Stromal cell of bone marrow (primary cell): ENCODE measurements at regions not wholly inside any gene's neighbourhood (a gene's known extent, or its start where the extent isn't known, plus 50 kb on each side); places are given as distances from the start of the nearest gene placed in this dataset.
A peak's percentile ranks its signal among the peaks of the same experiment; 100 is the strongest.

ENCODE experiments used
- DNase-seq: peaks from one replicate; pipeline ENCODE4 v3.0.0-alpha.2; 2012; ENCODE audit warnings: low read depth

GRCh38 chr10:113364227-113364626 lies 188.6 kb upstream of the HABP2 start:
- no peak for DNase-seq

- DNase-seq: no peak
Observed at GRCh38 chr10:113368666-113369364, 184.0 kb upstream of the HABP2 start.

- no peak for DNase-seq
Observed at GRCh38 chr10:113369365-113369694, 183.5 kb upstream of the HABP2 start.

GRCh38 chr10:113376428-113376827 lies 176.4 kb upstream of the HABP2 start:
- DNase-seq: no peak

GRCh38 chr10:113379091-113379490 lies 173.8 kb upstream of the HABP2 start:
- no peak for DNase-seq

GRCh38 chr10:113381416-113381815 lies 171.4 kb upstream of the HABP2 start:
- no peak for DNase-seq

- DNase-seq: peak; percentile 25
Observed at GRCh38 chr10:113381981-113382509, 170.8 kb upstream of the HABP2 start.

GRCh38 chr10:113382691-113383090 lies 170.2 kb upstream of the HABP2 start:
- DNase-seq: no peak

GRCh38 chr10:113384181-113384580 lies 168.7 kb upstream of the HABP2 start:
- DNase-seq: no peak

GRCh38 chr10:113385021-113385999 lies 167.5 kb upstream of the HABP2 start:
- DNase-seq: peak; percentile 87

- DNase-seq: peak; percentile 44
Observed at GRCh38 chr10:113386005-113386404, 166.8 kb upstream of the HABP2 start.

GRCh38 chr10:113389969-113390368 lies 162.9 kb upstream of the HABP2 start:
- DNase-seq: no peak

GRCh38 chr10:113390896-113391295 lies 162.0 kb upstream of the HABP2 start:
- no peak for DNase-seq

- DNase-seq: no peak
Observed at GRCh38 chr10:113397047-113397446, 155.8 kb upstream of the HABP2 start.

- DNase-seq: no peak
Observed at GRCh38 chr10:113399065-113399464, 153.8 kb upstream of the HABP2 start.

GRCh38 chr10:113402602-113403001 lies 150.3 kb upstream of the HABP2 start:
- DNase-seq: no peak

- DNase-seq: no peak
Observed at GRCh38 chr10:113407218-113407617, 145.6 kb upstream of the HABP2 start.

- DNase-seq: no peak
Observed at GRCh38 chr10:113409175-113409574, 143.7 kb upstream of the HABP2 start.

- no peak for DNase-seq
Observed at GRCh38 chr10:113410618-113411017, 142.2 kb upstream of the HABP2 start.

- no peak for DNase-seq
Observed at GRCh38 chr10:113411456-113411855, 141.4 kb upstream of the HABP2 start.

- DNase-seq: no peak
Observed at GRCh38 chr10:113412161-113412560, 140.7 kb upstream of the HABP2 start.

GRCh38 chr10:113414543-113414942 lies 138.3 kb upstream of the HABP2 start:
- no peak for DNase-seq

- DNase-seq: peak; percentile 47
Observed at GRCh38 chr10:113415246-113415645, 137.6 kb upstream of the HABP2 start.
